GM18517 (cell line): ENCODE measurements at regions not wholly inside any gene's neighbourhood (a gene's known extent, or its start where the extent isn't known, plus 50 kb on each side); places are given as distances from the start of the nearest gene placed in this dataset.
"Not testable (repeated sequence)": the region's sequence is repeated elsewhere in the genome, so short reads cannot be mapped to it uniquely, and the experiment has no call there.

ENCODE experiments used
- ATAC-seq: cut with Tn5 transposase; IDR thresholded peaks from one replicate; pipeline ENCODE4 v1.9.1; 2021; ENCODE audit warnings: mild to moderate bottlenecking, moderate library complexity; ENCODE audit not compliant: unreplicated experiment

DNA sequence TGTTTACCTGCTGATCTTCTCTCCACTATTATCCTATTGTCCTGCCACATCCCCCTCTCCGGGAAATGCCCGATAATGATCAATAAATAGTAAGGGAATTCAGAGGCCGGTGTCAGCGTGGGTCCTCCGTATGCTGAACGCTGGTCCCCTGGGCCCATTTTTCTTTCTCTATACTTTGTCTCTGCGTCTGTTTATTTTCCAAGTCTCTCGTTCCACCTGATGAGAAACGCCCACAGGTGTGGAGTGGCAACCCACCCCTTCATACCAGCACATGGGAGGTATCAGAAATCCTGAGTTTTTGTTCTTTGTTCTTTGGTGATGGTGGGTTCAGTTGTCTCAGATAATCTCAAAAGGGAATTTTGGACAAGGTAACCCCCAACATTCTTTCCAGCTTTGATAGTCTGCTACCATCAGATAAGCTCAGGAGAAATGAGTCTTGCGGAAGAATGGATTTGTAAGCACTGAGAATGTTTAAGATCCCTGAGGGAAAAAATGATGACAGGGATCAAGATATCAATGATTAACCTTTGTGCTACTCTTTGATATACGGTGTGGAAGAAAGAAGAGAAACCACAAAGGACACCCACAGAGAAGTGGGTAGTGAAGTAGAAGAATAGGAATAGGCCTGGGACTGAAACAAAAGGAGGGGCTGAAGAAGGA lies 117.9 kb downstream of the CEP44 start:
- no peak for ATAC-seq

DNA sequence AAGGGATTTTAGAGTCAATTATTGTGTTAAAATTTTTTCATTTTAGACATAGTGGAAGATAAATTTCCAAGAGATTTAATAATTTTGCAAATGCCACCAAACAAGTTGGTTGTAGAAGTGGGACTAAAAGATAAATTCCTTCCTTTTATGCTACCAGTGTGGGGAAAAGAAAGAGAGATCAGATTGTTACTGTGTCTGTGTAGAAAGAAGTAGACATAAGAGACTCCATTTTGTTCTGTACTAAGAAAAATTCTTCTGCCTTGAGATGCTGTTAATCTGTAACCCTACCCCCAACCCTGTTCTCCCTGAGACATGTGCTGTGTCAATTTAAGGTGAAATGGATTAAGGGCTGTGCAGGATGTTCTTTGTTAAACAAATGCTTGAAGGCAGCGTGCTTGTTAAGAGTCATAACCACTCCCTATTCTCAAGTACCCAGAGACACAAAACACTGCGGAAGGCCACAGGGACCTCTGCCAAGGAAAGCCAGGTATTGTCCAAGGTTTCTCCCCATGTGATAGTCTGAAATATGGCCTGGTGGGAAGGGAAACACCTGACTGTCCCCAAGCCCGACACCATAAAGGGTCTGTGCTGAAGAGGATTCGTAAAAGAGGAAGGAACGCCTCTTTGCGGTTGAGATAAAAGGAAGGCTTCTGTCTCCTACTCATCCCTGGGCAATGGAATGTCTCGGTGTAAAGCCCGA lies 117.0 kb downstream of the CEP44 start:
- ATAC-seq, result not testable (repeated sequence)

DNA sequence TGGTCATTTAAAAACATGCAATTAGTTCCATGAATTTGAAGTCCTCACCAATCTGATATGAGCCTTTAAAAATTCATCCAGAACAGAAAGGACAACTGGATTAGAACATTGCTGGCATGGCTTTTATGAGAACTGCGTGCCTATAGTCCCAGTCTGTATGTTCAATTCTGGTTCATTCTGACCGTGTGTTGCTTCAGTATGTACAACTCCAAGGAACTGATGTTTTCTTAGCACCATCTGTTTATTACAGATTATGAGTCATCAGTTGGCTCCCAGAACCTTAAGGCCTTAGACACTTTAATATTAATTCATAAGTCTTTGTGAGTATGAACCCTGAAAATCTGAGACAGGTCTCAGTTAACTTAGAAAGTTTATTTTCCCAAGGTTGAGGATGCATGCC lies 115.0 kb downstream of the CEP44 start:
- ATAC-seq, result no peak

DNA sequence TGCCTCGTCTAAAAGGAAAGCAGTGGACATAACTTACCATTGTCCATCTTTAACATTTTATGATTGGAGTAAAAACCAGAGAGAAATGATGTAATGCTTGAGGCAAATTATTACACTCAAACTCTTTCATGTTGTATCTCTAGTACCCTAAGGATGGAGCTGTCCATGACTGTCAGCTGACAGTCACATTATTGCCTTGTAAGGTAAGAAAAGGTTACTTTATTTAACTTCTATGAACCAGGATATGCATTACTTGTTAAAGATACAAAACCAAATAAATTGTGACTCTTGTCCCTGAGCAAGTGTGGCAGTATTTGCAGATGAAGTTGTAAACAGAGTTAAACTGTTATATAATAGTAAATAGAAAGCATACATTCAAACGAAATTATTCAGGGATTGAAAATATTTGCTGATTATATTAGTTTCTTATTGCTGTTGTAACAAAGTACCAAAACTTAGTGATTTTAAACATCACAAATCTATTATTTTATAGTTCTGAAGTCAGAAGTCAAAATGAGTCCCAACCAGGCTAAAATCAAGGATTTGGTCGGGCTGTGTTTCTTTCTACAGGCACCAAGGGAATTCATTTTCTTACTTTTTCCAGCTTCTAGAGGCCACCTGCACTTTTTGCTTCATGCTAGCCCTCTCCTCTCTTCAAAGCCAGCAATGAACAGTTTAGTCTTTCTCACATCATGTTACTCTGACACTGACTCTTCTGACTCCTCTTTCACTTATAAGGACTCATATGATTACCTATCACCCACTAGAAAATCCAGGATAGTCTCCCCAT lies 113.8 kb downstream of the CEP44 start:
- ATAC-seq, result no peak

DNA sequence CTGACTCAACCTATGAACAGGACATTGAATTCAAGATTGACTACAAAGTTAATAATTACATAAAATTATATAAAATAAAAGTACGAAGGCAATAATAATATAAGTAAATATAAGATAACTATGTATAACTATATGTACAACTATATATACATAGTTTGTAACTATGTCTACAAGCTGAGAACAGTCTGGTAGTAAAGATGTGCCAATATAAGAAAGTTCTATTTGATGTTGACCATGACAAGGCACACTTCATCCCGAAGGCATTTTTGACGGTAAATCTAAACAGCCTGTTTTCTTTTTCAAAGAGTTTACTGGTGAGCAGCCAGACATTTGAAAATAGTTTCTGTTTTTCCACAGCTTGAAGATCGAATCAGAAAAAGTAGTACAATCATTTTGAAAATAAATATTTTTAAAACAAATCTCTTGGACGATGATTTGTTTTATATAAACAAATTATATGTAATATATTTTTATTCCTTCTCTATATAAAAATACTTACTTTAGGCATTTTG lies 112.9 kb downstream of the CEP44 start:
- no peak for ATAC-seq

DNA sequence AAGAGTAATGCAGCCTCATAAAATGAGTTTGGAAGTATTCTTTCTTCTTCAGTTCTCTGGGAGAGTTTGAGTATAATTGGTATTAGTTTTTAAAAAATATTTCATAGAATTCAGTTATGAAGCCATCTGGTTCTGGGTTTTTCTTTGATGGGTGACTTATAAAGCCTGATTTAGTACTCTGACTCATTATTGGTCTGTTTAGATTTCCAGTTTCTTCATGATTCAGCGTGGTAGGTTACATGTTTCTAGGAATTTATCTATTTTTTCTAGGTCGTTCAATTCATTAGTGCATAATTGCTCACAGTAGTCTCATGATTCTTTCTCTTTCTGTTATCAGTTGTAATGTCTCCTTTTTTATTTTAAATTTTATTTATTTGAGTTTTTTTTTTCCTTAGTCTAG lies 111.2 kb downstream of the CEP44 start:
- ATAC-seq, result no peak

DNA sequence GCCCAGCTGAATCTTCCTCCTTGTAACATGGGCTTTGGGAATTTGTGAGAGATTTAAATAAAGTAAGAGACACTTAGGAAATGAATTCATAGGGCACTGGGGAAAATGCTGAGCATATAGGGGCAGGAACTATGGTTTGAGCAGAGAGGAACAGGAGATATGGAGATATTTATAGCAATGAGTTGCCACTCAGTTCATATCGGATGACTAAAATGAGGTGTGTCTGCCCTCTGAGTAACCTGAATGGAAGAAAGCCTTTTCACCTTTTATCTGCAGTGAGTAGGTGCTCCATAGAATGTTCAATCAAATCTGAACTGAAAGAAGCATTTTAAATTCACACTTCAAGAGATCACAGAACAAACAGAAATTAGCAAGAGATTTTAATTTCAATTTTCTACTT lies 105.7 kb downstream of the CEP44 start:
- ATAC-seq, result no peak

DNA sequence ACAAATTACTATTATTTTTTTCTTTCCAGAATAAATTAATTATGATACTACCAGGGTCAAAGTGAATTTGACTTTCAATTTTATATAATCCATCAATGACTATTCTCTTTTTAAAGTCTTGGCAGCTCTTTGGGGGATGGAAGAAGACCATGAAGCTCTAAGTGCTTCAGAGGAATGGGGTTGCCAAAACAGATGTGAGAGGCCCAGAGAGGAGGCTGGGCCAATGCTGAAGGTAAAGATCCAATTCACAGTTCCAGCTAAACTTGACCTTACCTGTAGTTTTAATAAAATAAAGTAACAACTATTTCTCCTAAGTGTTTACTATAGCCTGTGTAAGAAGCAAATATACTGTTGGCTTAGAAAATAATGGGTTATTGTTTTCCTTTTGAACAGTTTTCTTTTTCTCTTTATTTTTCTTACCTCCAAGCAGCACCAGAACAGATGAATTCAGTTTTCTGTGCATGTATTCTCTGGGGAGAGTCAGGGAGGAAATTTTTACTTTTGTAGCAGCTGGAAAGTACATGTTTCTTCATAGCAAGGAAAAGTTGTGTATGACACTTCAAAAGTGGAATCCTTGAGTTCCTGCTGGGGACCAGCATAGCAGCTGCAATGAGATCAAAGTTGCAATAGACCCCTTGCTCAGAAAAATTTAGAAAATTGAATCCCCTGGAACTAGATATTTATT lies 104.9 kb downstream of the CEP44 start:
- no peak for ATAC-seq

DNA sequence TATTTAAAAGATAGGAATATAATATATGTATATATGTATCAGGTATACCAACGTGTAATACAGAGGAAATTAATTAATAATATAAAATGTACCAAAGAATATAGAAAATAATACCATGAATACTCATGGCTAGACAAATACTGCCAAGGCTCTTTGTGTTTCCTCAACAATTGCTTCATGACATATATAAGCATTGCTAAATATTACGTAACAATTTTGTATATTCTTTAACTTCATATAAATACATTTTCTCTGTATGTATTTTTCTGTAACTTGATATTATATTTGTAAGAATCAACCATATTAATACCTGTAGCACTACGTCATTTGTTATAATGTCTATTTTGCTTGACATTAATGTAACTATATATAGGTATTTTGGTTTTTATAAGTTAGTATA lies 104.0 kb downstream of the CEP44 start:
- ATAC-seq, result no peak

DNA sequence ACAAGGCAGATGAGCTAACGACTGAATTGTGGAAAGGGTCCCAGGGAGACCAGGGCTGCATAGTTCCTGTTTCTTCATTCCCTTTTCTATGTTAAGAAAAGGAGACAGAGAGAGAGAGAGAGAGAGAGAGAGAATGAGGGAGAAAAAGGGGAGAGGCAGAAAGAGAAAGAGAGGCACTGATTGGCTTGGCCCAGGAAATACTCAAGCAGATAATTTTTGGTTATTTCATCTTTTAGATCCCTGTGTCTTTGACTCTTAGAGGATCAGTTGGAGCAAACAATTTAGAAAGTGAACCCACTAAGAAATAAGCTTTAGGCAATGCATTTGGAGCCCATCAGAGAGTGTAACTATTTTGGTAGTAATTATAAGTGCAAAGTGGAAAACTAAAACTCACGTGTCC lies 103.4 kb downstream of the CEP44 start:
- no peak for ATAC-seq

DNA sequence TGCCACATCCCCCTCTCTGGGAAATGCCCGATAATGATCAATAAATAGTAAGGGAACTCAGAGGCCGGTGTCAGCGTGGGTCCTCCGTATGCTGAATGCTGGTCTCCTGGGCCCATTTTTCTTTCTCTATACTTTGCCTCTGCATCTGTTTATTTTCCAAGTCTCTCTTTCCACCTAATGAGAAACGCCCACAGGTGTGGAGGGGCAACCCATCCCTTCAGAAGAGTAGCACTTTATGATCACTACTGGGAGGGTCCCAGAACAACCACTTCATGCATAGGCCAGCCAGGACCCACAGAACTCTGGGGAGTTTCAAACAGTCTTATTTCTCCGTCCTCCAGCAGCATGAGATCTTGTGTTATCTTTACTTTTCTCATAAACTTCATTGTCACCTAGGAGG lies 100.1 kb downstream of the CEP44 start:
- ATAC-seq, result no peak

DNA sequence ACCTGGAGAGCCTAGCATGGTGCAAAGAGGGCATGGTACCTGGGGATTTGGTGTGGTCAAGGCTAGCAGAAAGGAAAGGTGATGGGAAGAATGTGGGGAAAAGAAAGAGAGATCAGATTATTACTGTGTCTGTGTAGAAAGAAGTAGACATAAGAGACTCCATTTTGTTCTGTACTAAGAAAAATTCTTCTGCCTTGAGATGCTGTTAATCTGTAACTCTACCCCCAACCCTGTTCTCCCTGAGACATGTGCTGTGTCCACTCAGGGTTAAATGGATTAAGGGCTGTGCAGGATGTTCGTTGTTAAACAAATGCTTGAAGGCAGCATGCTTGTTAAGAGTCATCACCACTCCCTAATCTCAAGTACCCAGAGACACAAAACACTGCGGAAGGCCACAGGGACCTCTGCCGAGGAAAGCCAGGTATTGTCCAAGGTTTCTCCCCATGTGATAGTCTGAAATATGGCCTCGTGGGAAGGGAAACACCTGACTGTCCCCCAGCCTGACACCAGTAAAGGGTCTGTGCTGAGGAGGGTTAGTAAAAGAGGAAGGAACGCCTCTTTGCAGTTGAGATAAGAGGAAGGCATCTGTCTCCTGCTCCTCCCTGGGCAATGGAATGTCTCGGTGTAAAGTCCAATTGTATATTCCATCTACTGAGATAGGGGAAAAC lies 99.4 kb downstream of the CEP44 start:
- not testable (repeated sequence) for ATAC-seq
